PC-9 (cell line): ENCODE measurements at regions not wholly inside any gene's neighbourhood (a gene's known extent, or its start where the extent isn't known, plus 50 kb on each side); places are given as distances from the start of the nearest gene placed in this dataset.

Experiments
- BruUV-seq: library from RNA; stranded (reverse); fragments of 400-500 nt; replicated peaks from 2 replicates; lab custom pipeline; 2021; lab: Mats Ljungman, UMichigan
- CTCF ChIA-PET: fragments of 300-600 bp; sonication (Branson Sonifier 250); formaldehyde crosslinking; loops from one replicate; lab custom pipeline; 2022; ENCODE audit warnings: antibody characterized with exemption; lab: Charles Lee
- POLR2A ChIA-PET: fragments of 300-600 bp; sonication (Branson Sonifier 250); formaldehyde crosslinking; loops from one replicate; lab custom pipeline; 2022; ENCODE audit warnings: antibody characterized with exemption; ENCODE audit not compliant: unreplicated experiment; lab: Charles Lee
- DNase-seq, 2 experiments: peaks; one replicate each; pipeline versions ENCODE4 v3.0.0 to v3.0.0-alpha.2; 2015 to 2022; ENCODE audit warnings: mixed read lengths in 1 of 2
- H2AFZ ChIP-seq: fragments of 200-600 bp; sonication (generic); 2 replicates; pipeline ENCODE4 v1.8.1; 2017; ENCODE audit warnings: antibody characterized with exemption
- H3F3A ChIP-seq: fragments of 200-600 bp; sonication (generic); 2 replicates; pipeline ENCODE4 v1.8.1; 2017; ENCODE audit warnings: antibody characterized with exemption, mild to moderate bottlenecking, low read depth; ENCODE audit not compliant: insufficient read depth
- H3K27ac ChIP-seq: fragments of 200-600 bp; sonication (generic); 2 replicates; pipeline ENCODE4 v1.6.1; 2016; ENCODE audit warnings: mixed run types
- H3K27me3 ChIP-seq: fragments of 200-600 bp; sonication (generic); 2 replicates; pipeline ENCODE4 v1.6.1; 2016; ENCODE audit warnings: low read depth, mixed run types; ENCODE audit not compliant: insufficient read depth
- H3K36me3 ChIP-seq: fragments of 200-600 bp; sonication (generic); 2 replicates; pipeline ENCODE4 v1.6.1; 2016; ENCODE audit warnings: low read depth, mixed run types
- H3K4me1 ChIP-seq: fragments of 200-600 bp; sonication (generic); replicated peaks from 2 replicates; pipeline ENCODE4 v1.6.1; 2016; ENCODE audit warnings: mixed run types; ENCODE audit not compliant: insufficient read depth
- H3K4me2 ChIP-seq: fragments of 200-600 bp; sonication (generic); 2 replicates; pipeline ENCODE4 v1.6.1; 2017; ENCODE audit warnings: mixed run types
- H3K4me3 ChIP-seq: fragments of 200-600 bp; sonication (generic); 2 replicates; pipeline ENCODE4 v1.6.1; 2016; ENCODE audit warnings: mixed run types
- H3K79me2 ChIP-seq: fragments of 200-600 bp; sonication (generic); 2 replicates; pipeline ENCODE4 v1.6.1; 2017; ENCODE audit warnings: low read depth, mixed run types
- H3K9me2 ChIP-seq: fragments of 200-600 bp; sonication (generic); 2 replicates; pipeline ENCODE4 v1.8.1; 2017; ENCODE audit warnings: mild to moderate bottlenecking; ENCODE audit not compliant: insufficient read depth
- H3K9me3 ChIP-seq: fragments of 200-600 bp; sonication (generic); 2 replicates; pipeline ENCODE4 v1.8.1; 2016; ENCODE audit warnings: low read depth; ENCODE audit not compliant: insufficient read depth
- H4K20me1 ChIP-seq: fragments of 200-600 bp; sonication (generic); 2 replicates; pipeline ENCODE4 v1.8.1; 2017; ENCODE audit not compliant: insufficient read depth
- EZH2 ChIP-seq: fragments of 200-600 bp; sonication (generic); IDR thresholded peaks from 2 replicates; pipeline ENCODE4 v1.8.0; 2017; ENCODE audit warnings: antibody characterized with exemption, low read depth
- intact Hi-C: fragments of 100-400 bp; cut with micrococcal nuclease; formaldehyde crosslinking; loops from one replicate; pipeline ENCODE4 v1.10.0; 2022; ENCODE audit not compliant: unreplicated experiment
- TF ChIP-seq, protein P1 (sequence below): fragments of 200-600 bp; sonication (generic); conservative IDR thresholded peaks from 2 replicates; pipeline ENCODE4 v1.6.1; 2017; ENCODE audit warnings: mixed run types, antibody characterized with exemption, mild to moderate bottlenecking, moderate library complexity

DNA sequence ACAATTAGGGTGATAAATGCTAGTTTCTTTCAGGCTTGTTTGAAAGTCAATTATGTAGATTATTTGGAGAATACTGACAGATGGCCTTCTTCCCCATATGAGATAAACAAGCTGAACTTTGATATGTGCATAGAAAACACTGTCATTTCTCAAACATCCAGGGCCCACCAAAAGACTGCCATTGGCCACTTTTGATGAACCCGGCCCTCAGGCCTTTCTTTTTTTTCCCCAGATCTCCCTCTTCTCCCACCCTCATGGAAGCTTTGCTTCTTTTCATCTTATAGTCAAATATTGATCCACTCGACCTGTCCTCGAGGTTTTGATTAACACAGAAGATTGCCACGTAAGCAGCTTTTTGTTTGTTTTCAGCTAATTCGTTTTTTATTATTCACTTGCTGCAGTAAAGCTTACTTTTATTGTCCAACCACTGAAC, 377.4 kb downstream of the SMARCA1 start:
- CTCF ChIA-PET, result no interaction called here
- no peak for TF ChIP-seq EZH2
- TF ChIP-seq, protein P1, sequence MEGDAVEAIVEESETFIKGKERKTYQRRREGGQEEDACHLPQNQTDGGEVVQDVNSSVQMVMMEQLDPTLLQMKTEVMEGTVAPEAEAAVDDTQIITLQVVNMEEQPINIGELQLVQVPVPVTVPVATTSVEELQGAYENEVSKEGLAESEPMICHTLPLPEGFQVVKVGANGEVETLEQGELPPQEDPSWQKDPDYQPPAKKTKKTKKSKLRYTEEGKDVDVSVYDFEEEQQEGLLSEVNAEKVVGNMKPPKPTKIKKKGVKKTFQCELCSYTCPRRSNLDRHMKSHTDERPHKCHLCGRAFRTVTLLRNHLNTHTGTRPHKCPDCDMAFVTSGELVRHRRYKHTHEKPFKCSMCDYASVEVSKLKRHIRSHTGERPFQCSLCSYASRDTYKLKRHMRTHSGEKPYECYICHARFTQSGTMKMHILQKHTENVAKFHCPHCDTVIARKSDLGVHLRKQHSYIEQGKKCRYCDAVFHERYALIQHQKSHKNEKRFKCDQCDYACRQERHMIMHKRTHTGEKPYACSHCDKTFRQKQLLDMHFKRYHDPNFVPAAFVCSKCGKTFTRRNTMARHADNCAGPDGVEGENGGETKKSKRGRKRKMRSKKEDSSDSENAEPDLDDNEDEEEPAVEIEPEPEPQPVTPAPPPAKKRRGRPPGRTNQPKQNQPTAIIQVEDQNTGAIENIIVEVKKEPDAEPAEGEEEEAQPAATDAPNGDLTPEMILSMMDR, result no peak
- intact Hi-C loops, result no loop called here

DNA sequence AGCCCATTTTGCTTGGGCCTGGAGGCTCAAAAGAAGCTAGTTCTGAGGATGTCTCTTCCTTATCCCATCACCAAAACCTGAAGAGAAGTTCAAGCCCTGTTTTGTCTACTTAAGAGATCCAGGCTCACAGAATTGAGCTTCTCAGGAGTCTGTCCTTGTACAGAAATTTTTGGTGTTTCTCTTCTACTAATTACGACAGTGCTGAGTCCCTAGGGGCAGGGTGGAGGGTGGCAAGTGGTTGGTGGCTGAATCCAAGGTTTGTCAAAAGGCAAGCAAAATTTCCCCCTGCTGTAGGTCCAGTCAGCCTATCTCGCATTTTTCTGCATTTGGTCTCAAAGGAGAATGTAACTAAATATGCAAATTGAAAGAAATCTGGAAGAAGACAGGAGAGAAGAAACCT, 377.9 kb downstream of the SMARCA1 start:
- intact Hi-C loops, result no loop called here
- Histone ChIP-seq H3K4me3 (no peak overlapping the region), H3K9me2 (no peaks in the 10 kb centered on the region), H3K9me3 (no peaks in the 10 kb centered on the region), H3K27ac (no peak overlapping the region), H3K79me2 (no peaks in the 10 kb centered on the region), H2AFZ (no peak overlapping the region), H3K27me3 (no peaks in the 10 kb centered on the region), H3K36me3 (no peaks in the 10 kb centered on the region), H4K20me1 (no peaks in the 10 kb centered on the region), H3K4me2 (no peak overlapping the region), H3F3A (no peaks in the 10 kb centered on the region), H3K4me1 (no peaks in the 10 kb centered on the region)
- no TSS peak for BruUV-seq
- no peak for DNase-seq
- CTCF ChIA-PET, result no interaction called here
- POLR2A ChIA-PET, result no interaction called here
- TF ChIP-seq, protein P1, result no peak
- no peak for TF ChIP-seq EZH2

More for the DNA sequence above, 377.4 kb downstream of the SMARCA1 start:
- Histone ChIP-seq H4K20me1 (no peaks in the 10 kb centered on the region), H3K27ac (no peak overlapping the region), H3K36me3 (no peaks in the 10 kb centered on the region), H3K9me3 (no peaks in the 10 kb centered on the region), H3K4me2 (no peak overlapping the region), H3K27me3 (no peaks in the 10 kb centered on the region), H3K4me1 (no peaks in the 10 kb centered on the region), H2AFZ (no peak overlapping the region), H3F3A (no peaks in the 10 kb centered on the region), H3K4me3 (no peak overlapping the region), H3K79me2 (no peaks in the 10 kb centered on the region), H3K9me2 (no peaks in the 10 kb centered on the region)
- no TSS peak for BruUV-seq
- POLR2A ChIA-PET, result no interaction called here
- DNase-seq, result no peak

DNA sequence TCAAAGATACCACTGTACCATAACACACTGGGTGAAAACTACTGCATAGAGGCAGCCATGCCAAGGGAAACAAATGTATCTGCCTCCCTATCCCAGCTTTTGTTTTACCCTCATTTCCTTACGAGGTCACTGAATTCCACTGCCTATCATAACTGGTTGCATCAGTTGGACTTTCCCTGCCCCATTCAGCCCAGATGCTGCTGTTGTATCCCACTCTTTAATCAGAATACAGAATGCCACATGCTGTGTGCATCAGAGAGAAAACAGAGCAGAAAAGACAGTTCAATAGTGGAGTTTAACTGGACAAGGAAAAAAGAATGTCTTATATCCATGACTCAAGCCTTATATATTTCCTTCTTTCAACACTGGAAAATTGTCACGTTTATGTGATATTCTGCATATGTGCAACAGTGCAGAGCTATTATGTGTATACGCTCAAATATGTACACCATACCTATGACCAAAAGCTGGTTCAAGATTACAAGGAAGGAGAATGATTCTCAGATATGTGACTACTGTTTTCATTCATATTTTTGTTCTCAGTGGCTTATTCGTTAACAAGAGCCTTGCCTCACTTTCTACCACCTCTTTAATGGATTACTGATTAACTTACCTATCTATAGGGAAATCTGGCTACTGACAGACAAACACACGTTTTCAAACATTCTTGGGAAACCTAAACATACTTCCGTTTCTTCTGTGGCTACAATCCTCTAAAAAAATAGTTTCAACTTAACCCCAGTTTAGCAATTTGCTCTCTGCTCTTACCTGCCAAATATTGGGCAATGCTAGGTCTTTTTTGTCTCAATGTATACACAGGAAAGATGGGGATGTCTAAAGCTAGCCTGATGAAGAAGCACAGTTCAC, 378.9 kb downstream of the SMARCA1 start:
- no peaks in the 10 kb centered on the region for H3K9me3 ChIP-seq
- DNase-seq, result no peak
- BruUV-seq, result no TSS peak
- ChIA-PET POLR2A (no interaction called here), CTCF (no interaction called here)
- no peaks in the 10 kb centered on the region for H3K9me2 ChIP-seq
- no peak overlapping the region for H2AFZ ChIP-seq
- H3K36me3 ChIP-seq, result no peaks in the 10 kb centered on the region
- no peak overlapping the region for H3K4me3 ChIP-seq
- H3F3A ChIP-seq, result no peaks in the 10 kb centered on the region
- H3K4me1 ChIP-seq, result no peaks in the 10 kb centered on the region
- no peak overlapping the region for H3K27ac ChIP-seq
- H3K79me2 ChIP-seq, result no peaks in the 10 kb centered on the region
- intact Hi-C loops, result no loop called here
- H4K20me1 ChIP-seq, result no peaks in the 10 kb centered on the region
- H3K4me2 ChIP-seq, result no peak overlapping the region
- TF ChIP-seq EZH2, result no peak
- TF ChIP-seq, protein P1, result no peak
- H3K27me3 ChIP-seq, result no peaks in the 10 kb centered on the region
